WERI-Rb-1 (cell line): ENCODE measurements at regions not wholly inside any gene's neighbourhood (a gene's known extent, or its start where the extent isn't known, plus 50 kb on each side); places are given as distances from the start of the nearest gene placed in this dataset.
"Not testable (repeated sequence)": the region's sequence is repeated elsewhere in the genome, so short reads cannot be mapped to it uniquely, and the experiment has no call there.

Source experiments
- DNase-seq: peaks from one replicate; pipeline ENCODE4 v3.0.0-alpha.2; 2020
- H3K27ac ChIP-seq: fragments of 250-450 bp; sonication (Bioruptor Pico); 2 replicates; pipeline ENCODE4 v1.5.1; 2020; ENCODE audit warnings: mild to moderate bottlenecking, moderate library complexity
- H3K27me3 ChIP-seq: fragments of 250-450 bp; sonication (Bioruptor Pico); 2 replicates; pipeline ENCODE4 v1.5.1; 2021; ENCODE audit warnings: mild to moderate bottlenecking, low read depth, moderate library complexity; ENCODE audit not compliant: insufficient read depth, severe bottlenecking
- H3K36me3 ChIP-seq: fragments of 250-450 bp; sonication (Bioruptor Pico); 2 replicates; pipeline ENCODE4 v1.5.1; 2020; ENCODE audit warnings: mild to moderate bottlenecking, moderate library complexity
- H3K4me3 ChIP-seq: 2 replicates; pipeline ENCODE4 v1.5.1; 2011; ENCODE audit warnings: low read depth, mild to moderate bottlenecking, control low read depth, low read length
- H3K9me3 ChIP-seq: fragments of 250-450 bp; sonication (Bioruptor Pico); 2 replicates; pipeline ENCODE4 v1.5.1; 2021; ENCODE audit warnings: mild to moderate bottlenecking, moderate library complexity; ENCODE audit not compliant: severe bottlenecking
- TF ChIP-seq, protein P1 (sequence below): IDR thresholded peaks from 2 replicates; pipeline ENCODE4 v1.5.1; 2011; ENCODE audit warnings: low read depth, mild to moderate bottlenecking, control low read depth, inconsistent platforms, low read length

DNA sequence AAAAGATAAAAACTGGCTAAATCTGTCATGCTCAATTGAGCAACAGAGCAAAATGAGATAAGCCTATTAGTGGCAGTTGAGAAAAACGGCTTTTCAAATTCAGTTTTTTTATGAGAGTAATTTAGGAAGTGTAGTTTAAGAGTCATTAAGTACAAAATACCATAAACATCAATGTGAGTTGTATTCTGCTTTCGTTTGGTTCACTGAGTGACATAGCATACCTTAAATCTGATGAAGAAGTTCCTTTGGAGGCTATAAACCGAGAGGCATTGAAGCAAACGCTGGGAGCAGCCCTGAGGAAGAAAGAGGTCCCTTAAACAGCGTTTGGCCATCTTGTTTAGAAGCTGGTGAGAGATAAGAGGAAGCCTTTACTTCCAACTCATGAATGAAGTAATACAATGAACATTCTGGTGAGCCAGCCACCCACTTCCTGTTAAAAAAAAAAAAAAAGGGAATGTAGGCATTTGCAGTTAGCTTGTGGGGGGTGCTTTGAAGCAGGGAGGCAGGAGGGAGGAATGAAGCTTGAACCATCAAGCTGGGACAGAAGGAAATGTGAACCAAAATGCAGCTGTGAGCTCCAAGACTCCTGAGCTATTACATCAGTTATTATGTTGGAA, 132.3 kb downstream of the ZNF330 start:
- Histone ChIP-seq H3K27ac (no peak overlapping the region), H3K27me3 (no peaks in the 10 kb centered on the region), H3K36me3 (no peaks in the 10 kb centered on the region), H3K4me3 (no peak overlapping the region), H3K9me3 (no peaks in the 10 kb centered on the region)
- no peak for DNase-seq
- TF ChIP-seq, protein P1, sequence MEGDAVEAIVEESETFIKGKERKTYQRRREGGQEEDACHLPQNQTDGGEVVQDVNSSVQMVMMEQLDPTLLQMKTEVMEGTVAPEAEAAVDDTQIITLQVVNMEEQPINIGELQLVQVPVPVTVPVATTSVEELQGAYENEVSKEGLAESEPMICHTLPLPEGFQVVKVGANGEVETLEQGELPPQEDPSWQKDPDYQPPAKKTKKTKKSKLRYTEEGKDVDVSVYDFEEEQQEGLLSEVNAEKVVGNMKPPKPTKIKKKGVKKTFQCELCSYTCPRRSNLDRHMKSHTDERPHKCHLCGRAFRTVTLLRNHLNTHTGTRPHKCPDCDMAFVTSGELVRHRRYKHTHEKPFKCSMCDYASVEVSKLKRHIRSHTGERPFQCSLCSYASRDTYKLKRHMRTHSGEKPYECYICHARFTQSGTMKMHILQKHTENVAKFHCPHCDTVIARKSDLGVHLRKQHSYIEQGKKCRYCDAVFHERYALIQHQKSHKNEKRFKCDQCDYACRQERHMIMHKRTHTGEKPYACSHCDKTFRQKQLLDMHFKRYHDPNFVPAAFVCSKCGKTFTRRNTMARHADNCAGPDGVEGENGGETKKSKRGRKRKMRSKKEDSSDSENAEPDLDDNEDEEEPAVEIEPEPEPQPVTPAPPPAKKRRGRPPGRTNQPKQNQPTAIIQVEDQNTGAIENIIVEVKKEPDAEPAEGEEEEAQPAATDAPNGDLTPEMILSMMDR, result no peak

DNA sequence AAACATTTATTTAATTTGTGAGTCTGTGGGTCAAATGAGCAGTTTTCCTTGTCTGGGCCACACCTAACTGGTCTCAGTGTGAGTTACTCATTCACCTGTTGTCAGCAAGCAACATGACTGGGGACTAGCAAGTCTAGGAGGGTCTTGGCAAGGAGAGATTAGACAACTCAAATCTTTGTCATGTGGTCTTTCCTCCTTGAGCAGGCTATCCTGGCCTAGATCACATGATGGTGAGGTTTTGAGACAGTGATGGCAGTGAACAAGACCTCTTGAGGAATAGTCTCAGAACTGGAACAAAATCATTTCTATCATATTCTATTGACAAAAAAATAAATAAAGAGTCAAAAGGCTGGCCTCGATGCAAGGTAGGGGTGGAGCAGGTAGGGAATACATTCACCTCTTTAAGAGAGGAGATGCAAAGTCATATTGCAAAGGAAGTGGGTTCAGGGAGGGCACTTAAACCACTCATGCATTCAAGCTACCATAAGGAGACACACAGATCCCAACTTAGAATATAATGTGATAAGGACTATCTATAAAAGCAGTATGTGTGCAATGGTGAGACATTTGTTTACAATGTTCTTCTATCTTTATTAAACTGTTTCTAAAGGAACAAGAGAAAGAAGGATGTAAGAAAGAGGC, 135.7 kb downstream of the ZNF330 start:
- Histone ChIP-seq H3K36me3 (no peaks in the 10 kb centered on the region), H3K27ac (no peak overlapping the region), H3K9me3 (no peaks in the 10 kb centered on the region), H3K27me3 (no peaks in the 10 kb centered on the region), H3K4me3 (no peak overlapping the region)
- DNase-seq, result no peak
- TF ChIP-seq, protein P1, result no peak

DNA sequence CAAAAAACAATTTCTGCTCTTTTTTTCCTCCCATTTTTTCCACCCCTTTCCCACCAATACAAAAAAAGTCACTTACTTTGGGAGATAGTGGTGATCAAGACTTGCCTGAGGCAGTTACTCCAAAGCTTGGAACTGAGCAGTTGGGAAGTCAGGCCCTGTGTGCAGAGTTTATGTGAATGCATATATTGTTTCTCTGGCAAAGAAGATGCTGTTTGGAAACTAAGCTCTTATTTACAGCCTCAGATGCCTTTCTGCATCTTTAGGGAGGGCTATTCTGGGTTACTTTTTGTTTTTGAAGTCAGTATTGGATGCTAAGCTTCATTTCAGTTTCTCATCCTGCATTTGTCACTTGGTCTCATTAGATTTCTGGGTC, 136.3 kb downstream of the ZNF330 start:
- TF ChIP-seq, protein P1, result no peak
- no peaks in the 10 kb centered on the region for H3K27me3 ChIP-seq
- no peaks in the 10 kb centered on the region for H3K9me3 ChIP-seq

DNA sequence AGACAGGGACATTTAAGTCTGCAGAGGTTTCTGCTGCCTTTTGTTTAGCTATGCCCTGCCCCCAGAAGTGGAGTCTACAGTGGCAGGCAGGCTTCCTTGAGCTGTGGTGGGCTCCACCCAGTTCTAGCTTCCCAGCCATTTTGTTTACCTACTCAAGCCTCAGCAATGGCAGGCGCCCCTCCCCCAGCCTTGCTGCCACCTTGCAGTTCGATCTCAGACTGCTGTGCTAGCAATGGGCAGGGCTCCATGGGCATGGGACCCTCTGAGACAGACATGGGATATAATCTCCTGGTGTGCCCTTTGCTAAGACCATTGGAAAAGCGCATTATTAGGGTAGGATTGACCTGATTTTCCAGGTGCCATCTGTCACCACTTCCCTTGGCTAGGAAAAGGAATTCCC, 147.5 kb downstream of the ZNF330 start:
- H3K4me3 ChIP-seq, H3K27me3 ChIP-seq, DNase-seq, H3K27ac ChIP-seq, H3K36me3 ChIP-seq: not testable (repeated sequence)
- H3K9me3 ChIP-seq, result peaks cover 13% of the 10 kb centered on the region

More for the DNA sequence above, 136.3 kb downstream of the ZNF330 start:
- no peaks in the 10 kb centered on the region for H3K36me3 ChIP-seq
- no peak for DNase-seq
- H3K27ac ChIP-seq, result no peak overlapping the region
- no peak overlapping the region for H3K4me3 ChIP-seq

DNA sequence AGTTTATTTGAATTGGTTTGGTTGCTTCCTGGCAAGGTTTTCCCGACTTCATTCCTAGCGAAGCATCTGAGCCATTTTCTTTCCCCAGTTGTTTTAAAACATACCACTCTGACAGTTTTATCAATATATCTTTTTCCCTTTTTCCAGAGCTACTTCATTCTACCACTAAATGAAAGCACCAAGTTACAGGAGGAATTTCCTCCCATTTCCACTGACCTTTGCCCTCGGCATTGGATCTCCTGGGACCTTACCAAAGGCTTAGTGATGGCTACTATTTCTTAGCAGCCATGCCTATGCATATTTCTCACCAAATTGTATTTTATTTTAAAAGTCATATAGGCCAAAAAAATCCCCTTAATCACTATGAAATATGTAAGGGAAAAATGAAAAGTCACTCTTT, 150.5 kb downstream of the ZNF330 start:
- DNase-seq, result no peak
- TF ChIP-seq, protein P1, result no peak
- peaks cover 13% of the 10 kb centered on the region for H3K9me3 ChIP-seq
- H3K27me3 ChIP-seq, result no peaks in the 10 kb centered on the region
- no peak overlapping the region for H3K4me3 ChIP-seq
- H3K36me3 ChIP-seq, result no peaks in the 10 kb centered on the region
- no peak overlapping the region for H3K27ac ChIP-seq

DNA sequence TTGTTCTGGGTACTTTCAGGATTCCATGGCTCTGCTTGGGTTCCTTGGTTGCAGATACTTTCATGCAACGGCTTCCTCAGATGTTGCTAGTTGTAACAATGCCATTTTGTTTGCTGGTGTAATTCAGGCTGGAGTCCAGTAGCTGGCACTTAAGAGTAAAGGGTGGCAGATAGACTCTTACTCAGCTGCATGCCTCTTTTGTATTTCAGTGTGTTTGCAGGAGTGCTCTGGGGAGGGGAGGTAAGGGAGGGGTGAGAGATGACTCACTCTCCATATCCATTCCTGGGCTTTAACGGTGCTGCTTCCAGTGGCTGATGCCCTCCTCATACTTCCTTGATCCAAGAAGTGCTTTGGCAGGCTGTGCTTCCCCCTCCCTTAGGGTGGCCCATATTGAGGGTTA, 155.2 kb downstream of the ZNF330 start:
- H3K27me3 ChIP-seq, result no peaks in the 10 kb centered on the region
- H3K27ac ChIP-seq, result no peak overlapping the region
- TF ChIP-seq, protein P1, result peak; percentile 39
- no peaks in the 10 kb centered on the region for H3K36me3 ChIP-seq
- peaks cover 5% of the 10 kb centered on the region for H3K9me3 ChIP-seq
- no peak for DNase-seq
- H3K4me3 ChIP-seq, result no peak overlapping the region
